ENCODE measurements at regions not wholly inside any gene's neighbourhood (a gene's known extent, or its start where the extent isn't known, plus 50 kb on each side); places are given as distances from the start of the nearest gene placed in this dataset.
"Not testable (repeated sequence)": the region's sequence is repeated elsewhere in the genome, so short reads cannot be mapped to it uniquely, and the experiment has no call there.

DNA sequence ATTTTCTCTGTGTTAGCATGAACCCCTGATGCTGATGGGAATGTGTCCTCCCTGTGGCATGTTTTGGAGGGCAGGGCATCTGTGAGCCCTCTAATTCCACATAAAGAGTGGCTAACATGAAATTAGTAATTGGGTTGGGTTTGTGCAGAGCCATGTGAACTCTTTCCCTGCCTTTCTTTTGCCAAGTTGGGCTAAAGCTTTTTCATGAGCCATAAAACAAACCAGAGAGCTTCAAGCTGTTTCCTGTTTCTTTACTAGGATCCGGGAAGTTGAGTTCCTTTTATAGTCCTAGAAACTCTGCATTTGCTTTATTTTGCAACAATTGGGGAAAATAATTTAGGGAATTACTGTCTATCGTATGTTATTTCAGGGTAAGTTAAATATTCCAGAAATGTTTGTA lies 247.1 kb downstream of the RTP5 start:
- POLR2A ChIA-PET; DNase-seq (ENCODE audit: extremely low spot score); CTCF ChIA-PET: not testable (repeated sequence)

- POLR2A ChIA-PET; CTCF ChIA-PET; DNase-seq (ENCODE audit: extremely low spot score): not testable (repeated sequence)
Observed at GRCh38 chr2:242117305-242117704, 247.8 kb downstream of the RTP5 start.

- CTCF ChIA-PET; POLR2A ChIA-PET; DNase-seq (ENCODE audit: extremely low spot score): not testable (repeated sequence)
Observed at GRCh38 chr2:242119682-242120081, 250.2 kb downstream of the RTP5 start.

GRCh38 chr2:242130682-242131081 lies 261.2 kb downstream of the RTP5 start:
- DNase-seq (ENCODE audit: extremely low spot score); POLR2A ChIA-PET; CTCF ChIA-PET: not testable (repeated sequence)

GRCh38 chr2:242159921-242160320 lies 290.4 kb downstream of the RTP5 start:
- DNase-seq (ENCODE audit: extremely low spot score); POLR2A ChIA-PET; CTCF ChIA-PET: not testable (repeated sequence)

DNA sequence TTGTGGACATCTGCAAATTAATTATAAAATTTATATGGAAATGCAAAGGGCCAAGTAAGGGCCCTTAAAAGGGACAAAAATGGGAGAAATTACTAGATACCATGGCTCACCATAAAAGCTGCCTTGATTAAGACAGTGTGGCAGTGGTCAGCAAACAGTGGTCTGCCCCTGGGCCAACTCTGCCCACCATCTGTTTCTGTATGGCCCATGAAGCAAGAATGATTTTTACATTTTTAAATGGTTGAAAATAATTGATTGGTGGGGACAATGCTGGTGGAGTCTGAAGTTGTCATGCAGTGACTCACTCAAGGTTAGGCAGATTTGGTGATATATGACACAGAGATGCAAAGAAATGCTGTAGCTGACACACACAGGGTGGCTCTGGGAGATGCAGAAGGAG lies 295.6 kb downstream of the RTP5 start:
- POLR2A ChIA-PET; DNase-seq (ENCODE audit: extremely low spot score); CTCF ChIA-PET: not testable (repeated sequence)

- CTCF ChIA-PET; DNase-seq (ENCODE audit: extremely low spot score); POLR2A ChIA-PET: not testable (repeated sequence)
Observed at GRCh38 chr2:242171290-242171689, 301.8 kb downstream of the RTP5 start.

All from HEK293T (cell line).